ENCODE measurements at regions not wholly inside any gene's neighbourhood (a gene's known extent, or its start where the extent isn't known, plus 50 kb on each side); places are given as distances from the start of the nearest gene placed in this dataset.

DNA sequence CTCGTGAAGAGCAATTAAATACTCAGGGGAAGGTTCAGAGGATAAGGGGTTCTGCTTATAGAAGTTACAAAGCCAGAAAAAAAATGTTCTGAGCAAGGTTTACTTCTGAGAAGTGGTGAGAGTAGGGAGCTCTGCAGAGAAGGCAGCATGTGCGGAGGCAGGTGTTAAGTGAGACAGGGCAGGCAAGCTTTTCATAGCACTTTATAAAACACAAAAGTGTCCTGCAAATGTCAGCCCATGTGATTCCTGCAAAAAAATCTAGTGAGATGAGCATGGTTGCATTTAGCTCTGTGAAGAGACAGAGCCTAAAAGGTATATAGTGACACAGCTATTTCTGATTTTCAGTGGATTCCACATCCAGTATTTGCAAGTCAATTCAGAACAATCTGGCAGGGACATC lies 223.8 kb upstream of the SYT4 start:
- no peaks in the 10 kb centered on the region for H3K27me3 Mint-ChIP-seq (ENCODE audit: insufficient read depth, unreplicated experiment)
- H3K9me3 Mint-ChIP-seq (ENCODE audit: unreplicated experiment): no peaks in the 10 kb centered on the region
- DNase-seq (ENCODE audit: unreplicated experiment): no peak
- H3K4me1 Mint-ChIP-seq (ENCODE audit: insufficient read depth, unreplicated experiment): no peaks in the 10 kb centered on the region
- ChIA-PET CTCF (no interaction called here), POLR2A (interaction anchor here (2.5 kb wide), 1 partner anchor 16 kb away, joined by 7 read pairs; no protein-coding TSS in a partner anchor)
- H3K27ac Mint-ChIP-seq (ENCODE audit: low read depth, unreplicated experiment): no peak overlapping the region
- no peaks in the 10 kb centered on the region for H3K36me3 Mint-ChIP-seq (ENCODE audit: insufficient read depth, unreplicated experiment)
- intact Hi-C loops (cut with micrococcal nuclease): no loop called here
- TF ChIP-seq, protein P1, sequence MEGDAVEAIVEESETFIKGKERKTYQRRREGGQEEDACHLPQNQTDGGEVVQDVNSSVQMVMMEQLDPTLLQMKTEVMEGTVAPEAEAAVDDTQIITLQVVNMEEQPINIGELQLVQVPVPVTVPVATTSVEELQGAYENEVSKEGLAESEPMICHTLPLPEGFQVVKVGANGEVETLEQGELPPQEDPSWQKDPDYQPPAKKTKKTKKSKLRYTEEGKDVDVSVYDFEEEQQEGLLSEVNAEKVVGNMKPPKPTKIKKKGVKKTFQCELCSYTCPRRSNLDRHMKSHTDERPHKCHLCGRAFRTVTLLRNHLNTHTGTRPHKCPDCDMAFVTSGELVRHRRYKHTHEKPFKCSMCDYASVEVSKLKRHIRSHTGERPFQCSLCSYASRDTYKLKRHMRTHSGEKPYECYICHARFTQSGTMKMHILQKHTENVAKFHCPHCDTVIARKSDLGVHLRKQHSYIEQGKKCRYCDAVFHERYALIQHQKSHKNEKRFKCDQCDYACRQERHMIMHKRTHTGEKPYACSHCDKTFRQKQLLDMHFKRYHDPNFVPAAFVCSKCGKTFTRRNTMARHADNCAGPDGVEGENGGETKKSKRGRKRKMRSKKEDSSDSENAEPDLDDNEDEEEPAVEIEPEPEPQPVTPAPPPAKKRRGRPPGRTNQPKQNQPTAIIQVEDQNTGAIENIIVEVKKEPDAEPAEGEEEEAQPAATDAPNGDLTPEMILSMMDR (IDR thresholded peaks at IDR 0.05; ENCODE audit: unreplicated experiment): no peak
- H3K4me3 Mint-ChIP-seq (ENCODE audit: unreplicated experiment): no peak overlapping the region
- BruUV-seq (replicated peaks): no TSS peak

DNA sequence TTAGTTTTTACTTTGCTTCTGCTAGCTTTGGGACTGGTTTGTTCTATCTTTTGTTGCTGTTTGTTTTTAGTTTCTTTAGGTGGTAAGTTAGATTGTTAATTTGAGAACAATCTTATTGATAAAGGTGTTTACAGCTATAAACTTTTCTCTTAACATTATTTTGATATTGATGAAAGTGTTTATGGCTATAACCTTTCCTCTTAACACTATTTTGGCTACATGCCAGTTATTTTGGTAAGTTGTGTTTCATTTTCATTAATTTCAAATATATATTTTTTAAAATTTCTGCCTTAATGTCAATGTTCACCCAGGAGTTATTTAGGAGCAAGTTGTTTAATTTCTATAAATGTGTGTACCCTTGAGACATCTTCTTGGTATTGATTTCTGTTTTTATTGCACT lies 229.6 kb upstream of the SYT4 start:
- no peak overlapping the region for H3K27ac Mint-ChIP-seq (ENCODE audit: low read depth, unreplicated experiment)
- H3K27me3 Mint-ChIP-seq (ENCODE audit: insufficient read depth, unreplicated experiment): no peaks in the 10 kb centered on the region
- TF ChIP-seq, protein P1 (IDR thresholded peaks at IDR 0.05; ENCODE audit: unreplicated experiment): no peak
- ChIA-PET POLR2A (no interaction called here), CTCF (no interaction called here)
- no peak overlapping the region for H3K4me3 Mint-ChIP-seq (ENCODE audit: unreplicated experiment)
- H3K9me3 Mint-ChIP-seq (ENCODE audit: unreplicated experiment): peaks cover 28% of the 10 kb centered on the region
- no peaks in the 10 kb centered on the region for H3K36me3 Mint-ChIP-seq (ENCODE audit: insufficient read depth, unreplicated experiment)
- no TSS peak for BruUV-seq (replicated peaks)
- intact Hi-C loops (cut with micrococcal nuclease): no loop called here
- H3K4me1 Mint-ChIP-seq (ENCODE audit: insufficient read depth, unreplicated experiment): no peaks in the 10 kb centered on the region
- no peak for DNase-seq (ENCODE audit: unreplicated experiment)

DNA sequence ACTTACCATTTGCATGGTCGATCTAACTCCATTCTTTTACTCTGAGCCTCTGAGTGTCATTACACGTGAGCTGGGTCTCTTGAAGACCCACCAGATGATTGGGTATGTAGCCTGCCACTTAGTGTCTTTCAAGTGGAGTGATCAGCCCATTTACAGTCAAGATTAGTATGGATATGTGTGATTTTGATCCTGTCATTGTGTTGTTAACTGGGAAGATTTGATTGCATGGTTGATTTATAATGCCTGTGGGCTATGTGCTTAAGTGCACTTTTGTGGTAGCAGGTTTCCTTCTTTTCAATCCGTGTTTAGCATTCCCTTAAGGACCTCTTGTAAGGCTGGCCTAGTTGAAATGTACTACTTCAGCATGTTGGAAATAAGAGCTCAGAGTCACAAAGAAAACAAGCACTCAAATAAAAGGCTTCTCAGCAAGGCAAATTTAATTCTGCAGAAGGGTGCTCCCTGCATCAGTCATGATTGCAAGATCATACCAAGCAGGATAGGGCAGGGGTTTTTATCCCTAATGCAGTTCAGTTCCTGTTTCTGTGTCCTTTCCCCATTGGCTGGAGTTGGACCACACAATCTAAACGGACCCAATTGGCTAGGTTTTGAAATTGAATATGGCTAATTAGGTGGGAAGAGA lies 230.7 kb upstream of the SYT4 start:
- CTCF ChIA-PET: no interaction called here
- Mint-ChIP-seq H3K4me1 (ENCODE audit: insufficient read depth, unreplicated experiment) (no peaks in the 10 kb centered on the region), H3K9me3 (ENCODE audit: unreplicated experiment) (peaks cover 28% of the 10 kb centered on the region), H3K36me3 (ENCODE audit: insufficient read depth, unreplicated experiment) (no peaks in the 10 kb centered on the region), H3K4me3 (ENCODE audit: unreplicated experiment) (no peak overlapping the region), H3K27me3 (ENCODE audit: insufficient read depth, unreplicated experiment) (no peaks in the 10 kb centered on the region), H3K27ac (ENCODE audit: low read depth, unreplicated experiment) (no peak overlapping the region)
- POLR2A ChIA-PET: no interaction called here
- TF ChIP-seq, protein P1 (IDR thresholded peaks at IDR 0.05; ENCODE audit: unreplicated experiment): no peak
- intact Hi-C loops (cut with micrococcal nuclease): no loop called here
- no peak for DNase-seq (ENCODE audit: unreplicated experiment)
- BruUV-seq (replicated peaks): no TSS peak

DNA sequence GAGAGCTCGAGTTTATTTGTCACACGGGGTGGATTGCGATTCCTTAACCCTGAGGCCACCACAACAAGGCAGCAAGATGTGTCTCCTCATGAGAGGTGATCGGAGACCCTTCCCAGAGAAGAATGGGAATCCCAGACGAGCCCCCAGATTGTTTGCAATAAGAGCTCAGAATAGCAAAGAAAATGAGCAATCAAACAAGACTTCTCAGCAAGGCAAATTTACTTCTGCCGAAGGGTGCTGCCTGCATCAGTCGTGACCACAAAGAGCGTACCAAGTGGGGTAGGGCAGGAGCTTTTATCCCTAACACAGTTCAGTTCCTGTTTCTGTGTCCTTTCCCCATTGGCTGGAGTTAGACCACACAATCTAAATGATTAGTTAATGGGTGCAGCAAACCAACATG lies 237.5 kb upstream of the SYT4 start:
- POLR2A ChIA-PET: no interaction called here
- CTCF ChIA-PET: interaction anchor here (0.6 kb wide), 2 partner anchors 19 to 1522 kb away, joined by 3 to 6 read pairs; no protein-coding TSS in a partner anchor
- Mint-ChIP-seq H3K36me3 (ENCODE audit: insufficient read depth, unreplicated experiment) (no peaks in the 10 kb centered on the region), H3K4me3 (ENCODE audit: unreplicated experiment) (no peak overlapping the region), H3K4me1 (ENCODE audit: insufficient read depth, unreplicated experiment) (no peaks in the 10 kb centered on the region), H3K27me3 (ENCODE audit: insufficient read depth, unreplicated experiment) (peaks cover 12% of the 10 kb centered on the region), H3K27ac (ENCODE audit: low read depth, unreplicated experiment) (no peak overlapping the region), H3K9me3 (ENCODE audit: unreplicated experiment) (peaks cover 14% of the 10 kb centered on the region)
- intact Hi-C loops (cut with micrococcal nuclease): no loop called here
- no peak for DNase-seq (ENCODE audit: unreplicated experiment)
- BruUV-seq (replicated peaks): no TSS peak
- TF ChIP-seq, protein P1 (IDR thresholded peaks at IDR 0.05; ENCODE audit: unreplicated experiment): no peak
